ENCODE measurements at regions not wholly inside any gene's neighbourhood (a gene's known extent, or its start where the extent isn't known, plus 50 kb on each side); places are given as distances from the start of the nearest gene placed in this dataset.

GRCh38 chr1:112267206-112267605 is 128.8 kb upstream of the CTTNBP2NL start:
- no peak overlapping the region for H2AFZ ChIP-seq (replicated peaks; ENCODE audit: low read length, poor library complexity)
- H3K23ac ChIP-seq (ENCODE audit: low read depth, low read length): no peak overlapping the region
- no peak overlapping the region for H2BK15ac ChIP-seq (ENCODE audit: low read depth, low read length)
- no peak overlapping the region for H3K4me3 ChIP-seq (ENCODE audit: insufficient read depth, low read depth, low read length)
- H3K9ac ChIP-seq (ENCODE audit: low read depth, low read length): no peak overlapping the region
- H3K56ac ChIP-seq (ENCODE audit: extremely low read depth, insufficient read depth, low read length): no peak overlapping the region
- WGBS, 2 experiments (ENCODE audit: extremely low coverage in 2 of 2, insufficient read length in 1 of 2): 20% methylated on average over 1 of the region's 1 CpG; no CpG with 5 or more reads in 1 of the 2 experiments
- no peak overlapping the region for H3K27ac ChIP-seq (ENCODE audit: insufficient read depth, low read length)
- no peaks in the 10 kb centered on the region; the same call in 1 of the 2 replicates for H3K4me1 ChIP-seq (ENCODE audit: control insufficient read depth, insufficient read depth, low read length)
- H3K9me1 ChIP-seq (ENCODE audit: insufficient read depth, low read length): no peaks in the 10 kb centered on the region
- BruUV-seq (replicated peaks): no TSS peak
- intact Hi-C loops (cut with micrococcal nuclease): no loop called here
- POLR2A ChIA-PET (ENCODE audit: unreplicated experiment): no interaction called here
- no peaks in the 10 kb centered on the region for H3K9me3 ChIP-seq (ENCODE audit: control insufficient read depth, insufficient read depth, low read length)
- H4K20me1 ChIP-seq (ENCODE audit: insufficient read depth, low read length): no peaks in the 10 kb centered on the region
- H2BK20ac ChIP-seq (ENCODE audit: low read depth, low read length): no peak overlapping the region
- H3K14ac ChIP-seq (replicated peaks; ENCODE audit: low read depth, low read length): no peak overlapping the region
- H3K18ac ChIP-seq (ENCODE audit: low read depth, low read length): no peak overlapping the region
- no peak overlapping the region for H2BK5ac ChIP-seq (ENCODE audit: low read depth, low read length, poor library complexity, severe bottlenecking)
- H4K91ac ChIP-seq (ENCODE audit: insufficient read depth, low read depth, low read length): no peak overlapping the region
- no peak overlapping the region for H2BK120ac ChIP-seq (ENCODE audit: low read depth, low read length)
- DNase-seq (no peak), ATAC-seq (ENCODE audit: low read depth) (no peak)
- peaks cover 5% of the 10 kb centered on the region; the same call in 1 of the 2 replicates for H3K27me3 ChIP-seq (ENCODE audit: control insufficient read depth, insufficient read depth, low read length)
- no peak overlapping the region for H3K4me2 ChIP-seq (ENCODE audit: low read depth, low read length)
- dilution Hi-C loops (cut with HindIII; ENCODE audit: low sequenced_read_pairs, unreplicated experiment): no loop called here
- H3K4ac ChIP-seq (ENCODE audit: low read depth, low read length): no peak overlapping the region
- no peaks in the 10 kb centered on the region for H3K79me1 ChIP-seq (ENCODE audit: low read depth in 1 of 2, low read length in 2 of 2)
- TF ChIP-seq USF2 (IDR thresholded peaks at IDR 0.05; ENCODE audit: low read depth, low read length): no peak
- no peak for TF ChIP-seq RAD21 (IDR thresholded peaks at IDR 0.05; ENCODE audit: low read length)
- no peak for TF ChIP-seq SMC3 (IDR thresholded peaks at IDR 0.05; ENCODE audit: low read depth, low read length)
- no peak for TF ChIP-seq CEBPB (IDR thresholded peaks at IDR 0.05; ENCODE audit: low read depth, low read length)
- no peak for TF ChIP-seq MAZ (IDR thresholded peaks at IDR 0.05; ENCODE audit: borderline replicate concordance, low read depth, low read length)
- TF ChIP-seq NFE2L2 (IDR thresholded peaks at IDR 0.05; ENCODE audit: low read depth, low read length): no peak
- TF ChIP-seq ELK1 (IDR thresholded peaks at IDR 0.05; ENCODE audit: borderline replicate concordance, low read depth, low read length): no peak
- no peak for TF ChIP-seq BHLHE40 (IDR thresholded peaks at IDR 0.05; ENCODE audit: low read depth, low read length)
- no peak for TF ChIP-seq CHD1 (IDR thresholded peaks at IDR 0.05; ENCODE audit: low read depth, low read length)
- TF ChIP-seq FOS (IDR thresholded peaks at IDR 0.05; ENCODE audit: low read depth, low read length): no peak
- TF ChIP-seq RCOR1 (IDR thresholded peaks at IDR 0.05; ENCODE audit: insufficient replicate concordance, low read length): no peak
- TF ChIP-seq RFX5 (IDR thresholded peaks at IDR 0.05; ENCODE audit: low read depth, low read length): no peak
- no peak for TF ChIP-seq CTCF (conservative IDR thresholded peaks at IDR 0.05; ENCODE audit: low read depth, low read length)
- TF ChIP-seq MXI1 (IDR thresholded peaks at IDR 0.05; ENCODE audit: borderline replicate concordance, low read depth, low read length): no peak
- no peak for TF ChIP-seq MAFK (IDR thresholded peaks at IDR 0.05; ENCODE audit: low read depth, low read length)
- no peak overlapping the region for H4K8ac ChIP-seq (ENCODE audit: low read depth in 2 of 2, low read length in 2 of 2)
- H3K36me3 ChIP-seq (ENCODE audit: control insufficient read depth, insufficient read depth, low read length): no peaks in the 10 kb centered on the region
- CTCF ChIA-PET: no interaction called here
- no peak overlapping the region for H2AK9ac ChIP-seq (replicated peaks; ENCODE audit: low read depth, low read length, poor library complexity)
- H4K5ac ChIP-seq (ENCODE audit: low read depth, low read length): no peak overlapping the region
- no peak overlapping the region for H2AK5ac ChIP-seq (ENCODE audit: low read depth, low read length)
- in situ Hi-C loops (cut with MboI; ENCODE audit: low sequenced_read_pairs): no loop called here
